ENCODE measurements at regions not wholly inside any gene's neighbourhood (a gene's known extent, or its start where the extent isn't known, plus 50 kb on each side); places are given as distances from the start of the nearest gene placed in this dataset.

- DNase-seq, result no peak
Measured at GRCh38 chr16:17724242-17724898, 253.6 kb upstream of the XYLT1 start.

- DNase-seq, result no peak
Measured at GRCh38 chr16:17723531-17724134, 252.9 kb upstream of the XYLT1 start.

GRCh38 chr16:17718495-17718894 lies 247.7 kb upstream of the XYLT1 start:
- no peak for DNase-seq

- DNase-seq, result no peak
Measured at GRCh38 chr16:17705847-17706246, 235.1 kb upstream of the XYLT1 start.

GRCh38 chr16:17696616-17697015 lies 225.9 kb upstream of the XYLT1 start:
- no peak for DNase-seq

- DNase-seq, result no peak
Measured at GRCh38 chr16:17692484-17692883, 221.7 kb upstream of the XYLT1 start.

- no peak for DNase-seq
Measured at GRCh38 chr16:17691899-17692176, 221.1 kb upstream of the XYLT1 start.

- no peak for DNase-seq
Measured at GRCh38 chr16:17691106-17691898, 220.5 kb upstream of the XYLT1 start.

- DNase-seq, result no peak
Measured at GRCh38 chr16:17685447-17685846, 214.7 kb upstream of the XYLT1 start.

GRCh38 chr16:17683281-17683680 lies 212.5 kb upstream of the XYLT1 start:
- no peak for DNase-seq

- DNase-seq, result no peak
Measured at GRCh38 chr16:17676171-17676570, 205.4 kb upstream of the XYLT1 start.

GRCh38 chr16:17668386-17668785 lies 197.6 kb upstream of the XYLT1 start:
- DNase-seq, result no peak

GRCh38 chr16:17666293-17666692 lies 195.5 kb upstream of the XYLT1 start:
- no peak for DNase-seq

- DNase-seq, result no peak
Measured at GRCh38 chr16:17658881-17659280, 188.1 kb upstream of the XYLT1 start.

GRCh38 chr16:17657045-17657444 lies 186.3 kb upstream of the XYLT1 start:
- DNase-seq, result no peak

- no peak for DNase-seq
Measured at GRCh38 chr16:17654571-17654970, 183.8 kb upstream of the XYLT1 start.

- no peak for DNase-seq
Measured at GRCh38 chr16:17654142-17654541, 183.4 kb upstream of the XYLT1 start.

- no peak for DNase-seq
Measured at GRCh38 chr16:17647879-17648872, 177.4 kb upstream of the XYLT1 start.

- DNase-seq, result no peak
Measured at GRCh38 chr16:17643935-17644334, 173.2 kb upstream of the XYLT1 start.

GRCh38 chr16:17641990-17642389 lies 171.2 kb upstream of the XYLT1 start:
- DNase-seq, result no peak

GRCh38 chr16:17638134-17638533 lies 167.4 kb upstream of the XYLT1 start:
- DNase-seq, result no peak

- no peak for DNase-seq
Measured at GRCh38 chr16:17635183-17635582, 164.4 kb upstream of the XYLT1 start.

All from activated CD4-positive, alpha-beta T cell treated with anti-CD3 and anti-CD28 coated beads, Interleukin-2, Interleukin-6, amounts not matched to agents 100 ng/mL and 50 ng/mL, durations not matched to agents 16 hours and 8 hours (primary cell).